Mesodermal cell (in vitro differentiated cells): ENCODE measurements at regions not wholly inside any gene's neighbourhood (a gene's known extent, or its start where the extent isn't known, plus 50 kb on each side); places are given as distances from the start of the nearest gene placed in this dataset.
"Not testable (repeated sequence)": the region's sequence is repeated elsewhere in the genome, so short reads cannot be mapped to it uniquely, and the experiment has no call there.

Experiments
- H3K27ac ChIP-seq: 2 replicates; pipeline ENCODE4 v1.7.0; 2013; ENCODE audit warnings: mild to moderate bottlenecking, low read depth, low read length, moderate library complexity; ENCODE audit not compliant: severe bottlenecking
- H3K36me3 ChIP-seq: 2 replicates; pipeline ENCODE4 v1.7.1; 2013; ENCODE audit warnings: mild to moderate bottlenecking, low read length, moderate library complexity; ENCODE audit not compliant: control insufficient read depth, insufficient read depth
- H3K4me1 ChIP-seq: one replicate; pipeline ENCODE4 v1.7.1; 2013; ENCODE audit warnings: mild to moderate bottlenecking, low read length; ENCODE audit not compliant: insufficient read depth, control insufficient read depth, poor library complexity, severe bottlenecking
- H3K4me3 ChIP-seq: 2 replicates; pipeline ENCODE4 v1.7.0; 2013; ENCODE audit warnings: low read length, control low read depth, mild to moderate bottlenecking; ENCODE audit not compliant: insufficient read depth, poor library complexity, severe bottlenecking; ENCODE audit errors: extremely low read depth
- H3K9me3 ChIP-seq: 2 replicates; pipeline ENCODE4 v1.7.1; 2013; ENCODE audit warnings: mild to moderate bottlenecking, low read length, moderate library complexity; ENCODE audit not compliant: control insufficient read depth
- WGBS, 2 experiments: methylation state at CpG; one replicate each; pipeline ENCODE4 v1.1.5; 2013; ENCODE audit warnings: missing lambda C conversion rate in 2 of 2; ENCODE audit not compliant: insufficient coverage in 2 of 2; 5-methylcytosine and 5-hydroxymethylcytosine counted together

DNA sequence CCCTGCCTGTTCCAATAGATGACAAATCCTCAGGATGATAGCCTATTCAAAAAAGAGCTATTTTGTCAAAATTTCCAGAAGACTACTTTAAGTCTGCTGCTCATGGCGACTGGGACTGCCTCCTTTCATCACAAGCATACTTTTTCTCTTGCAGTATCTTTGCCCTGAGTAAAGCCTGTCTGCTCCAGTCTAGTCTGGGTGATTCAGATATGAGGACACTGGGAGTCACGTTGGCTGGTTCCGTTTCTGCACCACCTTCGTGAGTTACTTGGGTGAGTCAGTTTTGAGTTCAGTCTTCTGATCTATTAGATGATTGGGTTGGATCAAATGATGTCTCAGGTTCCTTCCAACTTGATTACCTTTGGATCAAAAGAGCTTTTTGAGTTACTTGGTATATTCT is 301.3 kb upstream of the STXBP6 start:
- Histone ChIP-seq H3K4me1 (no peaks in the 10 kb centered on the region), H3K27ac (no peak overlapping the region), H3K36me3 (no peaks in the 10 kb centered on the region), H3K9me3 (no peaks in the 10 kb centered on the region), H3K4me3 (no peak overlapping the region)
- WGBS, 2 experiments, result 85% methylated on average over 3 of the region's 4 CpGs; no CpG with 5 or more reads in 1 of the 2 experiments

DNA sequence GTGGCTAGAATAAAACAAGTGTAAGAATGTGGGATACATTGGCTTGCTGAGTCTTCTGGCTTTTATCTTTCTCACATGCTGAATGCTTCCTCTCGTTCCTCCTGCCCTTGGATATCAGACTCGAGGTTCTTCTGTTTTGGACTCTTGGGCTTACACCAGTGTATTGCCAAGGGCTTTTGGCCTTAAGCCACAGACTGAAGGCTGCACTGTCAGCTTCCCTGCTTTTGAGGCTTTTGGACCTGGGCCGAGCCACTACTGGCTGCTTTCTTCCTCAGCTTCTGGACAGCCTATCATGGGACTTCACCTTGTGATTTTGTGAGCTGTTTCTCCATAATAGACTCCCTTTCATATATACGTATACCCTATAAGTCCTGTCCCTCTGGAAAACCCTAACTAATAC is 300.9 kb upstream of the STXBP6 start:
- Histone ChIP-seq H3K9me3 (no peaks in the 10 kb centered on the region), H3K4me1 (no peaks in the 10 kb centered on the region), H3K4me3 (no peak overlapping the region), H3K36me3 (no peaks in the 10 kb centered on the region), H3K27ac (no peak overlapping the region)
- WGBS, 2 experiments, result 91 to 94% methylated on average over 3 to 4 of the region's 4 CpGs

DNA sequence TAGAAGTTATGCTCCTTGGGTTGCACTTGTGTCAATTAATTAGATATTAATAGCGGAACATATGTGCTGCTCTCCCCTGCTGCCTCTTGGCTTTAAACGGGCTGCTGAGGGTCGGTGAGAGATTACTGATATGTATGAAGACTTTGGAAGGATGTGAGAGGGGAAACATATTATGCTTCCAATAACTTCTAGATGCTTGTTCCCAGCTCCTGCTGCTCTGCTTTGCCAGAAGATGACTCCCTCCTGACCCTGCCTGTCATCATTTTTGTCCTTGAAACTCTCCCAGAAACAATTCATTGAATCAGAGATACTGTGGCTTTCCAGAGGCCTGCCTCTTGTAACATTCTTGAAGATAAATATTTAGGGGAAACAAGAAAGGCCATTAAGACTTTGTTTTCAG is 300.1 kb upstream of the STXBP6 start:
- no peak overlapping the region for H3K27ac ChIP-seq
- no peaks in the 10 kb centered on the region for H3K9me3 ChIP-seq
- H3K36me3 ChIP-seq, result no peaks in the 10 kb centered on the region
- H3K4me1 ChIP-seq, result no peaks in the 10 kb centered on the region
- no peak overlapping the region for H3K4me3 ChIP-seq
- no CpG with 5 or more reads among the region's 3 CpGs for WGBS, 2 experiments

DNA sequence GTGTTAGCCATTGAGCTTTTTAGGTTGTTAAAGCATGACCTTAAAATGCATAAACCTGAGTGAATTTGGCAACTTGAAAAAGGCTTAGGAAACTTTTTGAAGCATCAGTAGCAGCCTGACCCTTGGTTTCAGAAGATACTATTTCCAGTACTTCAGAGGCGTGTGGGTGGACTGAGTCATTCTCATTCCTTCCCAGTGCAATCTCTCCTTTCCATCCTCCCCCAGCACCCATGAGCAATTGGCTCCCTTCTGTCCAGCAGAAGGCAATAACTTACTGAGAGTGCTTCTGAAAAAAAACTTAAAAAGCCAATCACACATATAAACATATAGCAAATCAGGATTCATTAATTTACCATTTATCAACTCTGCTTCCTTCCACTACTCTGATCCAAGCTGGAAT is 299.3 kb upstream of the STXBP6 start:
- H3K9me3 ChIP-seq, result no peaks in the 10 kb centered on the region
- 80 to 100% methylated on average over 1 of the region's 1 CpG for WGBS, 2 experiments
- H3K4me1 ChIP-seq, result no peaks in the 10 kb centered on the region
- H3K36me3 ChIP-seq, result no peaks in the 10 kb centered on the region
- no peak overlapping the region for H3K27ac ChIP-seq
- no peak overlapping the region for H3K4me3 ChIP-seq

DNA sequence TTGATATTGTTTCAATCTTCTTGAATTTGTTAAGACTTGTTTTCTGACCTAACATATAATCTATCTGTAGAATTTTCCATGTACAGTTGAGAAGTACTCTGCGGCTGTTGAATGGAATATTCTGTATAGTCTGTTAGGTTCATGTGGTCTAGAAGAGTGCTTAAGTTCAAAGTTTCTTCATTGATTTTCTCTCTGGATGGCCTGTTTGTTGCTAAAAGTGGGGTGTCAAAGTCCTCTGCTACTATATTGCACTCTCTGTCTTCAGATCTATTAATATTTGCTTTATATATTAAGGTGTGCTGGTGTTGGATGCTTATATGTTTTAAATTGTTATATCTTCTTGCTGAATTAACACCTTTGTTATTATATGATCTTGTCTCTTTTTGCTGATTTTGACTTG is 290.9 kb upstream of the STXBP6 start:
- WGBS, 2 experiments, result no CpG with 5 or more reads among the region's 1 CpG
- H3K4me3 ChIP-seq, result no peak overlapping the region
- H3K4me1 ChIP-seq, result no peaks in the 10 kb centered on the region
- H3K9me3 ChIP-seq, result peaks cover 5% of the 10 kb centered on the region
- H3K27ac ChIP-seq, result no peak overlapping the region
- no peaks in the 10 kb centered on the region for H3K36me3 ChIP-seq

DNA sequence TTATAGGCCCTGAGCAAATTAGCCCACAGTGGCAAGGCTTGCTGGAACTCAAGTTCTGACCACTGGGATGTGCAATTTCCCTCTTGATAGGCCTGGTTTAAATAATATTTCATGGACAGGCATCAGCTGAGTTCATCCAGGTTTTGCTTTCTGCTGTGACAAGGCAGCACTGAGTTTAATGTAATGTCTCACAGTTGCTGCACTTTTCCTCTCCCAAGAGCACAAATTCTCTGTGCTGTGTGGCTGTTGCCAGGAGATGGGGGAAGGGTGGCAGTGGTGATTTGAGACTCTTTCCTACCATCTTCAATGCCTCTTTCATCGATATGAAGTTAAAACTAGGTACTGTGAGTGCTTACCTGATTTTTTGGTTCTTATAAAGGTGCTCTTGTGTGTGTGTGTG is 272.8 kb upstream of the STXBP6 start:
- H3K4me3 ChIP-seq, result no peak overlapping the region
- whole genome bisulfite sequencing, 2 experiments, result no CpG with 5 or more reads among the region's 1 CpG
- no peaks in the 10 kb centered on the region for H3K9me3 ChIP-seq
- H3K27ac ChIP-seq, result no peak overlapping the region
- no peaks in the 10 kb centered on the region for H3K4me1 ChIP-seq
- H3K36me3 ChIP-seq, result no peaks in the 10 kb centered on the region

DNA sequence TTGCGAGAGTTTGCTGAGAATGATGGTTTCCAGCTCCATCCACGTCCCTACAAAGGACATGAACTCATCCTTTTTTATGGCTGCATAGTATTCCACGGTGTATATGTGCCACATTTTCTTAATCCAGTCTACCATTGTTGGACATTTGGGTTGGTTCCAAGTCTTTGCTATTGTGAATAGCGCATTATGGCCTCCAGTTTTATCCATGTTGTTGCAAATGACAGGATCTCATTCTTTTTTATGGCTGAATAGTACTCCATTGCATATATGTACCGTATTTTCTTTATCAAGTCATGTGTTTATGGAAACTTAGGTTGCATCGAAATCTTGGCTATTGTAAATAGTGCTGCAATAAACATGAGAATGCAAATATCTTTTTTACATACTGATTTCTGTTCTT is 266.1 kb upstream of the STXBP6 start:
- not testable (repeated sequence) for H3K9me3 ChIP-seq, H3K4me1 ChIP-seq, H3K4me3 ChIP-seq, H3K27ac ChIP-seq, H3K36me3 ChIP-seq
- WGBS, 2 experiments, result 61 to 83% methylated on average over 2 of the region's 6 CpGs

DNA sequence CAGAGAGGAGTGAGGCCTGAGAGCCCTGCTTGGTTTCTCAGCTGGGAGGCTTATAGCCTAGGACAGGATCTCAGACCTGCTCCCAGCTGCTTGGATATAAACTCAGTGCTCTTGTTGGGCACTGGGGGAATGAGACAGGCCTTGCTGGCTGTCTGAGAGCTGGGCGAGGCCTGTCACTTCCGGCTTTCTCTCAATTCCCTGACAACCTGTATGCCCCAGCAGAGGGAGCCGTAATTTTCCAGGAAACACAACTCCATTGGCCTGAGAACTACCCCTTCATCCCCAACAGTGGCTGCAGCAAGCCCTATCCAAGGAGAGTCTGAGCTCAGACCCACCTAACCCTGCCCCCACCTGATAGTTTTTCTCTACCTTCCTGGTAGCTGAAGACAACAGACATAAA is 258.3 kb upstream of the STXBP6 start:
- H3K27ac ChIP-seq, result no peak overlapping the region
- 59% methylated on average over 3 of the region's 3 CpGs; no CpG with 5 or more reads in 1 of the 2 experiments for WGBS, 2 experiments
- no peaks in the 10 kb centered on the region for H3K9me3 ChIP-seq
- H3K36me3 ChIP-seq, result no peaks in the 10 kb centered on the region
- no peak overlapping the region for H3K4me3 ChIP-seq
- no peaks in the 10 kb centered on the region for H3K4me1 ChIP-seq

DNA sequence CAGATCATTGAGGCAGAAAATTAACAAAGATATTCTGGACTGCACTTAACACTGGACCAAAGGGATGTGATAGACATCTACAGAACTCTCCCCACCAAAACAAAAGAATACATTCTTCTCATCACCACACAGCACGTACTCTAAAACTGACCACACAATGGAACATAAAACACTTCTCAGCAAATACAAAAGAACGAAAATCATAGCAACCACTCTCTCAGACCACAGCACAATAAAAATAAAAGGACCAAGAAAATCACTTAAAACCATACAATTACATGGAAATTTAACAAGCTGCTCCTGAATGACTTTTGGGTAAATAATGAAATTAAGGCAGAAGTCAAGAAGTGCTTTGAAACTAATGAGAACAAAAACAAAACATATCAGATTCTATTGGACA is 254.0 kb upstream of the STXBP6 start:
- Histone ChIP-seq H3K27ac (no peak overlapping the region), H3K4me1 (no peaks in the 10 kb centered on the region), H3K4me3 (no peak overlapping the region), H3K9me3 (no peaks in the 10 kb centered on the region), H3K36me3 (no peaks in the 10 kb centered on the region)
- 80% methylated on average over 1 of the region's 2 CpGs; no CpG with 5 or more reads in 1 of the 2 experiments for WGBS, 2 experiments

DNA sequence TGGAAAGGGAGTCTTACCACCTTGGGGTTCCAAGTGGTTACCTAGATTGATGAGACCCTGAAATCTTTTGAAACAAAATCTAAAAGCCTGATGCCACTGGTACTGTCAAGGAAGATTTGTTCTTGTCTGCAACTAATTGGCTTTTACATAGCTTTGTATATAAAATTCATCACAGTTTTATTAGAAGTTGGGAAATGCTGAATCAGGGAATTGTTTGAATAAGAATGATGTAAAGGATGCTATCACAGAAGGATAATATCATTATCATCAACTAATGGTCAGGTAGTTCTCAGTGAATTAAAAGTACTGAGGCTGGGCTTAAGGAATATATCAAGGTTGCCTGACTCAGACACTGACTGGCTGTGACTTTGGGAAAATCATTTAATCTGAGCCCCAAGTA is 248.3 kb upstream of the STXBP6 start:
- Histone ChIP-seq H3K4me1 (no peaks in the 10 kb centered on the region), H3K27ac (no peak overlapping the region), H3K4me3 (no peak overlapping the region), H3K9me3 (no peaks in the 10 kb centered on the region), H3K36me3 (no peaks in the 10 kb centered on the region)

DNA sequence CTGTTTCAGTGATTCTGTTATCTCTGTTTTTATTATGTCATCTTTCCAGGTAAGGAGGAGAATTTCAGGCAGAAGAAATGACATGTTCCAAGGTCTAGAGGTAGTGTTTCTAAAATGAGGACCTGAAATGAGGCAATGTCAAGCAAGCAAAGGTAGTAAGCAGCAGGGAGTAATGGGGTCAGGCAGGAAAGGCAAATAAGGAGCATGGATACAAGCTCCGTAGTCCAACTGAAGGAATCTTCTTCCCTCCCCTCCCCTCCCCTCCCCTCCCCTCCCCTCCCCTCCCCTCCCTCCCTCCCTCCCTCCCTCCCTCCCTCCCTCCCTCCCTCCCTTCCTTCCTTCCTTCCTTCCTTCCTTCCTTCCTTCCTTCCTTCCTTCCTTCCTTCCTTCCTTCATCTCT is 240.2 kb upstream of the STXBP6 start:
- not testable (repeated sequence) for H3K27ac ChIP-seq, H3K9me3 ChIP-seq, H3K36me3 ChIP-seq, H3K4me3 ChIP-seq, H3K4me1 ChIP-seq
- no CpG with 5 or more reads among the region's 1 CpG for WGBS, 2 experiments

DNA sequence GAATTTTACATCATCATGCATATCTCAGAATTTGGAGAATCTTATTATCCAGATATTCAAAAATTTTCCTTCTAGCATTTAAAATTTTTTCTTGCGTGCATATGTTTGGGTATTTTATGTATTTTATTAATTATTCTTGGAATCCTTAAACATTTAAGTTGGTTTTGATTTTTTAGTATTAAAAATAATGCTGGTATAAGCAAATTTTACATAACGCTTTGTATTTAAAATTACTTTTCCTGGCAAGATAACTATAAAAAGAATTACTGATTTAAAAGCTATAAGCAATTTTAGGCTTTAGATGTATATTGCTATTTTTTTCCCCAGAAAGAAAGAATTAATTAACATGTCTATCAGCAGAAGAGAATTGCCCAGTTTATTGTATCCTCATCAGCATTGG is 224.6 kb upstream of the STXBP6 start:
- Histone ChIP-seq H3K36me3 (no peaks in the 10 kb centered on the region), H3K4me1 (no peaks in the 10 kb centered on the region), H3K27ac (no peak overlapping the region), H3K9me3 (no peaks in the 10 kb centered on the region), H3K4me3 (no peak overlapping the region)
- no CpG with 5 or more reads among the region's 2 CpGs for WGBS, 2 experiments
